ENCODE measurements at regions not wholly inside any gene's neighbourhood (a gene's known extent, or its start where the extent isn't known, plus 50 kb on each side); places are given as distances from the start of the nearest gene placed in this dataset.

GRCh38 chr5:159497221-159497620 lies 166.9 kb upstream of the IL12B start:
- TF ChIP-seq POLR2A (IDR thresholded peaks at IDR 0.05) (no peak), CTCF (IDR thresholded peaks at IDR 0.05) (no peak)

Data from breast epithelium (tissue), 3 donors.